Neural progenitor cell (in vitro differentiated cells): ENCODE measurements at regions not wholly inside any gene's neighbourhood (a gene's known extent, or its start where the extent isn't known, plus 50 kb on each side); places are given as distances from the start of the nearest gene placed in this dataset.

Experiments used
- DNase-seq: peaks from one replicate; pipeline ENCODE4 v3.0.0-alpha.2; 2016; ENCODE audit warnings: low spot score
- H2AFZ ChIP-seq: fragments of 200-600 bp; sonication (generic); replicated peaks from 2 replicates; pipeline ENCODE4 v1.6.1; 2016; ENCODE audit warnings: antibody characterized with exemption
- H3F3A ChIP-seq: fragments of 200-600 bp; sonication (generic); 2 replicates; pipeline ENCODE4 v1.6.1; 2016; ENCODE audit warnings: antibody characterized with exemption, low read depth
- H3K27ac ChIP-seq: fragments of 200-600 bp; sonication (generic); 2 replicates; pipeline ENCODE4 v1.5.1; 2016; ENCODE audit warnings: mild to moderate bottlenecking
- H3K27me3 ChIP-seq: fragments of 200-600 bp; sonication (generic); 2 replicates; pipeline ENCODE4 v1.6.1; 2016; ENCODE audit warnings: mild to moderate bottlenecking, moderate library complexity
- H3K36me3 ChIP-seq: fragments of 200-600 bp; sonication (generic); 2 replicates; pipeline ENCODE4 v1.5.1; 2016
- H3K4me1 ChIP-seq: fragments of 200-600 bp; sonication (generic); 2 replicates; pipeline ENCODE4 v1.6.1; 2016; ENCODE audit warnings: mixed run types
- H3K4me2 ChIP-seq: fragments of 200-600 bp; sonication (generic); 2 replicates; pipeline ENCODE4 v1.6.1; 2016
- H3K4me3 ChIP-seq: fragments of 200-600 bp; sonication (generic); 2 replicates; pipeline ENCODE4 v1.5.1; 2016
- H3K79me2 ChIP-seq: fragments of 200-600 bp; sonication (generic); 2 replicates; pipeline ENCODE4 v1.6.1; 2016; ENCODE audit warnings: low read depth
- H3K9ac ChIP-seq: fragments of 200-600 bp; sonication (generic); 2 replicates; pipeline ENCODE4 v1.6.1; 2016
- H3K9me3 ChIP-seq: fragments of 200-600 bp; sonication (generic); 2 replicates; pipeline ENCODE4 v1.5.1; 2016; ENCODE audit warnings: low read depth
- H4K20me1 ChIP-seq: fragments of 200-600 bp; sonication (generic); 2 replicates; pipeline ENCODE4 v1.6.1; 2016; ENCODE audit warnings: low read depth
- H3K27ac Mint-ChIP-seq: 3 replicates; pipeline ENCODE4 v1.8.0; 2021; ENCODE audit warnings: mixed read lengths
- H3K27me3 Mint-ChIP-seq: 2 replicates; pipeline ENCODE4 v1.8.0; 2022; ENCODE audit warnings: low read depth, mild to moderate bottlenecking, inconsistent platforms, moderate library complexity, mixed read lengths; ENCODE audit not compliant: insufficient read depth
- H3K36me3 Mint-ChIP-seq: 3 replicates; pipeline ENCODE4 v1.8.0; 2021; ENCODE audit warnings: mixed read lengths
- H3K4me1 Mint-ChIP-seq: 3 replicates; pipeline ENCODE4 v1.8.0; 2021; ENCODE audit warnings: mixed read lengths
- H3K4me3 Mint-ChIP-seq: 3 replicates; pipeline ENCODE4 v1.8.0; 2021; ENCODE audit warnings: mild to moderate bottlenecking, moderate library complexity, mixed read lengths
- H3K9me3 Mint-ChIP-seq: 3 replicates; pipeline ENCODE4 v1.8.0; 2020; ENCODE audit warnings: mixed read lengths
- EZH2 ChIP-seq: fragments of 200-600 bp; sonication (generic); IDR thresholded peaks from 2 replicates; pipeline ENCODE4 v1.6.1; 2017; ENCODE audit warnings: antibody characterized with exemption, mild to moderate bottlenecking, moderate library complexity
- EZH2phosphoT487 ChIP-seq: fragments of 200-600 bp; sonication (generic); IDR thresholded peaks from 2 replicates; pipeline ENCODE4 v1.6.1; 2017; ENCODE audit warnings: antibody characterized with exemption
- TF ChIP-seq, protein P1 (sequence below): fragments of 200-600 bp; sonication (generic); IDR thresholded peaks from 2 replicates; pipeline ENCODE4 v1.5.1; 2017; ENCODE audit warnings: antibody characterized with exemption, mild to moderate bottlenecking

DNA sequence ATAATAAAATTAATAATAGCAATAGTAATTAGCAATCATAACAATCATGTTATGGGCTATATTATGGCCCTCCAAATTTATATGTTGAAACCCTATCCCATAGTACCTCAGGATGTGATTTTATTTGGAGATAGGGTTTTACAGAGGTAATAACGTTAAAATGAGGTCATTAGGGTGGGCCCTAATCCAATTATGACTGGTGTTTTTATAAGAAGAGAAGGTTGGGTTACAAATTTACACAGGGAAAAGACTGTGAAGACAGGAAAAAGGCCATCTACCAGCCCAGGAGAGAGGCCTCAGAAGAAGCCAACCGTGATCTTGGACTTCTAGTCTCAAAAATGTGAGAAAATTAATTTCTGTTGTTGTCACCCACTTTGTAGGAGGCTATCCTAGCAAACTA lies 353.1 kb downstream of the CHL1 start:
- Mint-ChIP-seq H3K27ac (no peak overlapping the region), H3K4me3 (no peak overlapping the region), H3K4me1 (peaks cover 11% of the 10 kb centered on the region), H3K9me3 (no peaks in the 10 kb centered on the region), H3K36me3 (no peaks in the 10 kb centered on the region), H3K27me3 (no peaks in the 10 kb centered on the region)
- H3K9me3 ChIP-seq: no peaks in the 10 kb centered on the region
- no peaks in the 10 kb centered on the region for H3K4me1 ChIP-seq
- no peaks in the 10 kb centered on the region for H3K36me3 ChIP-seq
- no peak overlapping the region for H3K4me2 ChIP-seq
- no peak for DNase-seq
- no peak overlapping the region for H3K27ac ChIP-seq
- no peaks in the 10 kb centered on the region for H3K79me2 ChIP-seq
- no peak overlapping the region for H3K4me3 ChIP-seq
- H2AFZ ChIP-seq: no peak overlapping the region
- H3K9ac ChIP-seq: no peak overlapping the region
- no peaks in the 10 kb centered on the region for H3K27me3 ChIP-seq
- no peaks in the 10 kb centered on the region for H4K20me1 ChIP-seq
- H3F3A ChIP-seq: no peaks in the 10 kb centered on the region
- TF ChIP-seq EZH2 (no peak), EZH2phosphoT487 (no peak)
- TF ChIP-seq, protein P1, sequence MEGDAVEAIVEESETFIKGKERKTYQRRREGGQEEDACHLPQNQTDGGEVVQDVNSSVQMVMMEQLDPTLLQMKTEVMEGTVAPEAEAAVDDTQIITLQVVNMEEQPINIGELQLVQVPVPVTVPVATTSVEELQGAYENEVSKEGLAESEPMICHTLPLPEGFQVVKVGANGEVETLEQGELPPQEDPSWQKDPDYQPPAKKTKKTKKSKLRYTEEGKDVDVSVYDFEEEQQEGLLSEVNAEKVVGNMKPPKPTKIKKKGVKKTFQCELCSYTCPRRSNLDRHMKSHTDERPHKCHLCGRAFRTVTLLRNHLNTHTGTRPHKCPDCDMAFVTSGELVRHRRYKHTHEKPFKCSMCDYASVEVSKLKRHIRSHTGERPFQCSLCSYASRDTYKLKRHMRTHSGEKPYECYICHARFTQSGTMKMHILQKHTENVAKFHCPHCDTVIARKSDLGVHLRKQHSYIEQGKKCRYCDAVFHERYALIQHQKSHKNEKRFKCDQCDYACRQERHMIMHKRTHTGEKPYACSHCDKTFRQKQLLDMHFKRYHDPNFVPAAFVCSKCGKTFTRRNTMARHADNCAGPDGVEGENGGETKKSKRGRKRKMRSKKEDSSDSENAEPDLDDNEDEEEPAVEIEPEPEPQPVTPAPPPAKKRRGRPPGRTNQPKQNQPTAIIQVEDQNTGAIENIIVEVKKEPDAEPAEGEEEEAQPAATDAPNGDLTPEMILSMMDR: no peak

DNA sequence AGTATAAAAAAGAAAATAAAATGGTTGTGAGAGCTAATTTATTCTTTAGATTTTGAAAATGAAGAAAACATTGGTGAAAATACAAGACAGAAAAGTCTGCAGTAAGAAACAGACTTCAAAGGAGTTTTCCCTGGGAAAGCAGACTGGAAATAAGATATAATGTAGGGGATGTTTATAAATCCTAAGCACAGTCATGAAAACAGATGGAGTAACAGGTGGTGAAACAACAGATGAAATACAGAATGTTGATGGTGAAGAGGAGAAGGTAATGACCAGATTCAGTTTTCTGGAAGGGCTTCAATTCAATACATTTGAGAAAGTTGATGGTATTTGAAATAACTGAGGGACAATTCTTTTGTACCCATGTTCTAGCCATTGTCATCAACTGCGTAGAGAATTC lies 353.9 kb downstream of the CHL1 start:
- H3K9ac ChIP-seq: no peak overlapping the region
- TF ChIP-seq EZH2phosphoT487 (no peak), EZH2 (no peak)
- TF ChIP-seq, protein P1: no peak
- H3K4me3 ChIP-seq: no peak overlapping the region
- H3K27me3 Mint-ChIP-seq: no peaks in the 10 kb centered on the region
- DNase-seq: no peak
- no peaks in the 10 kb centered on the region for H3K27me3 ChIP-seq
- no peak overlapping the region for H3K4me3 Mint-ChIP-seq
- H4K20me1 ChIP-seq: no peaks in the 10 kb centered on the region
- no peaks in the 10 kb centered on the region for H3K36me3 Mint-ChIP-seq
- no peak overlapping the region for H2AFZ ChIP-seq
- H3K9me3 Mint-ChIP-seq: no peaks in the 10 kb centered on the region
- no peak overlapping the region for H3K27ac Mint-ChIP-seq
- H3K4me2 ChIP-seq: no peak overlapping the region
- no peaks in the 10 kb centered on the region for H3F3A ChIP-seq
- no peaks in the 10 kb centered on the region for H3K36me3 ChIP-seq
- no peaks in the 10 kb centered on the region for H3K4me1 ChIP-seq
- no peak overlapping the region for H3K27ac ChIP-seq
- H3K4me1 Mint-ChIP-seq: peaks cover 5% of the 10 kb centered on the region
- H3K9me3 ChIP-seq: no peaks in the 10 kb centered on the region
- H3K79me2 ChIP-seq: no peaks in the 10 kb centered on the region

DNA sequence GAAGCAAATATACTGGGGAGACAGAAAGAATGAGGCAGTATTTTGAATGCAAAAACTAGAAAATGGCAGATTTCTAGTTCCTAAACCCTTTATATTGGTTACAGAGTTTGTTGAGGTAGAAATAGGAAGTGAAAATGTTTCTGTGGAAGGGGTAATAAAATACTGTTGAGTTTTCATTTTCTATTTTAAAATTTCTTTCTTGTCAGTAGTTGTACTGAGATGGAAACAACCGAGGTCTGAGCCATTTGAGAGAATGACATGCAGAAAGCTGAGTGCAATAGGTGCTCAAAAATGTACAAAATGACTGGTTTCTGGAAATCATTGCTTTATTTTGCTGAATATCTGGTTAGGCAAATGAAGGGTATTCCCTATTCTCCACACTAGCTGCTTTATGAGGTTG lies 361.4 kb downstream of the CHL1 start:
- Mint-ChIP-seq H3K36me3 (no peaks in the 10 kb centered on the region), H3K4me3 (no peak overlapping the region), H3K9me3 (no peaks in the 10 kb centered on the region), H3K27me3 (no peaks in the 10 kb centered on the region), H3K4me1 (peaks cover 4% of the 10 kb centered on the region), H3K27ac (no peak overlapping the region)
- no peaks in the 10 kb centered on the region for H3K4me1 ChIP-seq
- DNase-seq: no peak
- H3K27me3 ChIP-seq: no peaks in the 10 kb centered on the region
- TF ChIP-seq, protein P1: no peak
- TF ChIP-seq EZH2phosphoT487: no peak
- no peak for TF ChIP-seq EZH2
- H3K9me3 ChIP-seq: no peaks in the 10 kb centered on the region
- no peak overlapping the region for H3K4me2 ChIP-seq
- H3K27ac ChIP-seq: no peak overlapping the region
- H4K20me1 ChIP-seq: no peaks in the 10 kb centered on the region
- no peak overlapping the region for H2AFZ ChIP-seq
- H3K9ac ChIP-seq: no peak overlapping the region
- no peak overlapping the region for H3K4me3 ChIP-seq
- no peaks in the 10 kb centered on the region for H3K79me2 ChIP-seq
- H3K36me3 ChIP-seq: no peaks in the 10 kb centered on the region
- no peaks in the 10 kb centered on the region for H3F3A ChIP-seq
